Sigmoid colon (tissue), 6 donors: ENCODE measurements at regions not wholly inside any gene's neighbourhood (a gene's known extent, or its start where the extent isn't known, plus 50 kb on each side); places are given as distances from the start of the nearest gene placed in this dataset.
A peak's percentile ranks its signal among the peaks of the same experiment; 100 is the strongest.

Experiments used
- DNase-seq: peaks from one replicate; pipeline ENCODE4 v3.0.0-alpha.2; 2019
- H3K27ac ChIP-seq, 4 donors: fragments of 200-600 bp; sonication (generic); one replicate each; pipeline ENCODE4 v1.5.1; 2016 to 2019; ENCODE audit warnings: mild to moderate bottlenecking in 1 of 4
- H3K27me3 ChIP-seq, 3 donors: fragments of 200-600 bp; sonication (generic); one replicate each; pipeline ENCODE4 v1.5.1; 2019; ENCODE audit warnings: mild to moderate bottlenecking in 1 of 3
- H3K36me3 ChIP-seq, 4 donors: fragments of 200-600 bp; sonication (generic); one replicate each; pipeline ENCODE4 v1.5.1; 2016 to 2019
- H3K4me1 ChIP-seq, 4 donors: fragments of 200-600 bp; sonication (generic); one replicate each; pipeline ENCODE4 v1.5.1; 2017 to 2019
- H3K4me3 ChIP-seq, 4 donors: fragments of 200-600 bp; sonication (generic); one replicate each; pipeline ENCODE4 v1.5.1; 2017 to 2019; ENCODE audit warnings: mild to moderate bottlenecking in 2 of 4, moderate library complexity in 1 of 4
- H3K9me3 ChIP-seq, 4 donors: fragments of 200-600 bp in 3 of 4; sonication (generic) in 3 of 4; one replicate each; pipeline versions ENCODE4 v1.5.1 to v1.6.1; 2013 to 2019
- EP300 ChIP-seq, 4 donors: sonication (generic); formaldehyde crosslinking; IDR thresholded peaks; one replicate each; pipeline ENCODE4 v1.6.1; 2017; ENCODE audit warnings: antibody characterized with exemption in 4 of 4
- POLR2A ChIP-seq, 2 donors: fragments of 450-650 bp; IDR thresholded peaks; one replicate each; pipeline ENCODE4 v1.6.1; 2016; ENCODE audit warnings: antibody characterized with exemption in 2 of 2, mild to moderate bottlenecking in 2 of 2, moderate library complexity in 2 of 2
- POLR2AphosphoS5 ChIP-seq, 4 donors: sonication (generic); formaldehyde crosslinking; IDR thresholded peaks; one replicate each; pipeline ENCODE4 v1.6.1; 2017; ENCODE audit warnings: antibody characterized with exemption in 4 of 4
- WGBS, 2 donors: extraction: QIAGEN DNeasy Blood & Tissue Kit; methylation state at CpG; one replicate each; pipeline ENCODE4 v1.1.7; 2013; 5-methylcytosine and 5-hydroxymethylcytosine counted together
- intact Hi-C: fragments of 100-400 bp; cut with DNase I; formaldehyde crosslinking; loops from one replicate; pipeline ENCODE4 v1.15.1; 2023
- TF ChIP-seq, protein P1 (sequence below), 4 experiments: fragments of 450-650 bp in 3 of 4; fragments of 200-600 bp in 1 of 4; IDR thresholded peaks; one replicate each; pipeline ENCODE4 v1.5.1; 2016 to 2019; ENCODE audit warnings: antibody characterized with exemption in 4 of 4, mild to moderate bottlenecking in 3 of 4, moderate library complexity in 2 of 4
- donor health status: healthy with polysubstance abuse.
- donor health status: healthy.

DNA sequence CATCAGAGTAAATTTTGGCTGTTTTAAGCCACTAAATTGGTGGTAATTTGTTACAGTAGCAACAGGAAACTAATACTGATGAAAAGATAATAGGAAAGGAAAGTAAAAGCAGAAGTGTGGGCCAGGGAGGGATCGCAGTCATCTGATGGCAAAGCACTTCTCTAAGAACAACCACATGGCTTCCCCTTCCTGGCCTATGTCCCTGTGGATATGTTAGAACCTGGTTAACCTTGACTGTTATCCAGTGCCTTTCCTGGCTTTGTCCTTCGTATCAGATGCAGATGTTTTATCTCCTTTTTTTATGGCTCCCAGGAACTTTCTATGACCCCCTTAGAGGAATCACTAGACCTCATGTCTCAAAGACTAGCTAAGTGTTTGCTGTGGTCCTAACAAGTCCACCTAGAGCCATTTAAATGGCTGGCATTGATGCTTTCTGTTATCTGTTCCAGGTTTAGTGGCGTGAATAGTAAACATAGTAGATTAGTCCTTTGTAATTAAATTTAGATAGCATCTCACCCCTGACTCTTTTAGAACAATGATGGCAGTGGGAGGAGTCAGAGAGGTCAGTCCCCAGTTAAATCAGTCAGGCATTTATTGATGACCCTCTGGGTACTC, 79.2 kb upstream of the PHACTR2 start:
- intact Hi-C loops, result no loop called here
- no peaks in the 10 kb centered on the region for H3K27me3 ChIP-seq
- H3K9me3 ChIP-seq, result no peaks in the 10 kb centered on the region
- peaks cover 0 to 8% (median 0%) of the 10 kb centered on the region in 4 donors for H3K4me1 ChIP-seq
- H3K4me3 ChIP-seq, result no peak overlapping the region
- no peak for DNase-seq
- H3K36me3 ChIP-seq, result no peaks in the 10 kb centered on the region
- no peak overlapping the region for H3K27ac ChIP-seq
- WGBS, 2 donors, result 62 to 81% methylated on average over 3 of the region's 3 CpGs
- no peak for TF ChIP-seq POLR2AphosphoS5 (IDR thresholded peaks at IDR 0.05)
- TF ChIP-seq, protein P1, sequence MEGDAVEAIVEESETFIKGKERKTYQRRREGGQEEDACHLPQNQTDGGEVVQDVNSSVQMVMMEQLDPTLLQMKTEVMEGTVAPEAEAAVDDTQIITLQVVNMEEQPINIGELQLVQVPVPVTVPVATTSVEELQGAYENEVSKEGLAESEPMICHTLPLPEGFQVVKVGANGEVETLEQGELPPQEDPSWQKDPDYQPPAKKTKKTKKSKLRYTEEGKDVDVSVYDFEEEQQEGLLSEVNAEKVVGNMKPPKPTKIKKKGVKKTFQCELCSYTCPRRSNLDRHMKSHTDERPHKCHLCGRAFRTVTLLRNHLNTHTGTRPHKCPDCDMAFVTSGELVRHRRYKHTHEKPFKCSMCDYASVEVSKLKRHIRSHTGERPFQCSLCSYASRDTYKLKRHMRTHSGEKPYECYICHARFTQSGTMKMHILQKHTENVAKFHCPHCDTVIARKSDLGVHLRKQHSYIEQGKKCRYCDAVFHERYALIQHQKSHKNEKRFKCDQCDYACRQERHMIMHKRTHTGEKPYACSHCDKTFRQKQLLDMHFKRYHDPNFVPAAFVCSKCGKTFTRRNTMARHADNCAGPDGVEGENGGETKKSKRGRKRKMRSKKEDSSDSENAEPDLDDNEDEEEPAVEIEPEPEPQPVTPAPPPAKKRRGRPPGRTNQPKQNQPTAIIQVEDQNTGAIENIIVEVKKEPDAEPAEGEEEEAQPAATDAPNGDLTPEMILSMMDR (IDR thresholded peaks at IDR 0.05), result no peak
- no peak for TF ChIP-seq EP300 (IDR thresholded peaks at IDR 0.05)
- no peak for TF ChIP-seq POLR2A (IDR thresholded peaks at IDR 0.05)

- Histone ChIP-seq H3K36me3 (no peaks in the 10 kb centered on the region), H3K27ac (no peak overlapping the region), H3K27me3 (no peaks in the 10 kb centered on the region), H3K4me1 (peaks cover 0 to 8% (median 0%) of the 10 kb centered on the region in 4 donors), H3K9me3 (no peaks in the 10 kb centered on the region), H3K4me3 (no peak overlapping the region)
- 82 to 90% methylated on average over 4 of the region's 4 CpGs for WGBS, 2 donors
- DNase-seq, result peak; percentile 80
- TF ChIP-seq, protein P1 (IDR thresholded peaks at IDR 0.05), result no peak
- TF ChIP-seq EP300 (IDR thresholded peaks at IDR 0.05), result no peak
- no peak for TF ChIP-seq POLR2AphosphoS5 (IDR thresholded peaks at IDR 0.05)
- TF ChIP-seq POLR2A (IDR thresholded peaks at IDR 0.05), result no peak
- intact Hi-C loops, result no loop called here
Observed at GRCh38 chr6:143596866-143597265, 80.9 kb upstream of the PHACTR2 start.

GRCh38 chr6:143595251-143596036, 82.3 kb upstream of the PHACTR2 start:
- TF ChIP-seq POLR2A (IDR thresholded peaks at IDR 0.05) (no peak), POLR2AphosphoS5 (IDR thresholded peaks at IDR 0.05) (no peak), EP300 (IDR thresholded peaks at IDR 0.05) (no peak)
- TF ChIP-seq, protein P1 (IDR thresholded peaks at IDR 0.05), result no peak
- DNase-seq, result no peak
- Histone ChIP-seq H3K9me3 (no peaks in the 10 kb centered on the region), H3K4me3 (no peak overlapping the region), H3K4me1 (peaks cover 0 to 8% (median 0%) of the 10 kb centered on the region in 4 donors), H3K27me3 (no peaks in the 10 kb centered on the region), H3K27ac (peak overlapping the region in 1 of 4 donors; percentile 53), H3K36me3 (no peaks in the 10 kb centered on the region)
- 88% methylated on average over 5 of the region's 5 CpGs for WGBS, 2 donors
- intact Hi-C loops, result no loop called here

DNA sequence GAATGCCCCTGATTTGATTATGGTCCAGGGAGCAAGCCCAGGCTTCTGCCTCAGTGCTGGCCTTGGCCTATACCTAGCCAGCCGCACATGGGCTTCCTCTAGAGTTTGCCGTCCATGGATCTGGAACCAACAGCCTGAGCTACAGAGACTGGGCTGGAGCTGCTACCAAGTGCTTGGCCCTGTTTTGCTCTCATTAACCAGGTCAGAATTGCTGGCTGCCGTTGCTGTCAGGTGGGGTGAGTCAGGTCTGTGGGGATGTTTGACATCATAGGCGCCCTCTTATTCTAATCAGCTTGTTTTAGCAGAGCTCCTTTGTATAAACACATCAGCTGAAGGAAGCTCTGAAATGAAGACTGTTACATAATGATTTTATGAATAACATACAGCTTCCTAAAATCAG, 83.1 kb upstream of the PHACTR2 start:
- Histone ChIP-seq H3K9me3 (no peaks in the 10 kb centered on the region), H3K36me3 (no peaks in the 10 kb centered on the region), H3K27ac (peak overlapping the region in 1 of 4 donors; percentile 53), H3K27me3 (no peaks in the 10 kb centered on the region), H3K4me1 (peaks cover 0 to 8% (median 0%) of the 10 kb centered on the region in 4 donors), H3K4me3 (no peak overlapping the region)
- intact Hi-C loops, result no loop called here
- TF ChIP-seq, protein P1 (IDR thresholded peaks at IDR 0.05), result no peak
- TF ChIP-seq POLR2AphosphoS5 (IDR thresholded peaks at IDR 0.05) (no peak), EP300 (IDR thresholded peaks at IDR 0.05) (no peak), POLR2A (IDR thresholded peaks at IDR 0.05) (no peak)
- DNase-seq, result no peak
- WGBS, 2 donors, result 88 to 91% methylated on average over 4 of the region's 4 CpGs
